ENCODE measurements at regions not wholly inside any gene's neighbourhood (a gene's known extent, or its start where the extent isn't known, plus 50 kb on each side); places are given as distances from the start of the nearest gene placed in this dataset.
"Not testable (repeated sequence)": the region's sequence is repeated elsewhere in the genome, so short reads cannot be mapped to it uniquely, and the experiment has no call there.

DNA sequence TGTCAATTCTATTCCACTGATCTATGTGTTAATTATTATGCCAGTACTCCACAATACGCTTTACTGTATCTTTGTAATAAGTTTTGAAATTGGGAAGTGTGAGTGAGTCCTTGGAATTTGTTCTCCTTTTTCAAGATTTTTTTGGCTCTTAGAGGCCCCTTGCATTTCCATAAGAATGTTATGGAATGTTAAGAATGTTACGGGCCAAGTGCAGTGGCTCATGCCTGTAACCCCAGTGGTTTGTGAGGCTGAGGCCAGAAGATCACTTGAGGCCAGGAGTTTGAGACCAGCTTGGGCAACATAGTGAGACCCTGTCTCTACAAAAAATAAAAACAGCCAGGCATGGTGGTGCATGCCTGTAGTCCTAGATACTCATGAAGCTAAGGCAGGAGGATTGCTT lies 167.6 kb upstream of the CXorf66 start:
- DNase-seq (ENCODE audit: low read depth in 1 of 2, low spot score in 1 of 2) = no peak
- Histone ChIP-seq H3K4me1 (no peaks in the 10 kb centered on the region), H3K27ac (no peak overlapping the region), H3K4me3 (no peak overlapping the region), H3K4me2 (no peak overlapping the region), H3K9me3 (no peaks in the 10 kb centered on the region)
- no peak for TF ChIP-seq ZFP36 (IDR thresholded peaks at IDR 0.05; ENCODE audit: borderline replicate concordance, partially characterized antibody)
- TF ChIP-seq MAFK (IDR thresholded peaks at IDR 0.05; ENCODE audit: partially characterized antibody) = no peak
- TF ChIP-seq EHF (CRISPR knock-in tag; IDR thresholded peaks at IDR 0.05) = no peak
- TF ChIP-seq RAD21 (conservative IDR thresholded peaks at IDR 0.05 in 1 of 2, IDR thresholded peaks at IDR 0.05 in 1 of 2) = no peak
- no peak for TF ChIP-seq HDAC2 (IDR thresholded peaks at IDR 0.05)
- no peak for TF ChIP-seq MAX (IDR thresholded peaks at IDR 0.05)
- TF ChIP-seq ESRRA (IDR thresholded peaks at IDR 0.05; ENCODE audit: borderline replicate concordance, low read length) = no peak
- no peak for TF ChIP-seq CBX8 (IDR thresholded peaks at IDR 0.05)
- TF ChIP-seq CBX2 (IDR thresholded peaks at IDR 0.05; ENCODE audit: borderline replicate concordance, low read depth) = no peak
- TF ChIP-seq E2F6 (IDR thresholded peaks at IDR 0.05; ENCODE audit: borderline replicate concordance, low read depth) = no peak
- no peak for TF ChIP-seq KDM1A (IDR thresholded peaks at IDR 0.05; ENCODE audit: low read depth)
- no peak for TF ChIP-seq NR3C1 (IDR thresholded peaks at IDR 0.05)
- TF ChIP-seq CTCF (IDR thresholded peaks at IDR 0.05) = no peak
- no peak for TF ChIP-seq FOXS1 (CRISPR knock-in tag; IDR thresholded peaks at IDR 0.05)
- CTCF ChIA-PET = interaction anchor here (2.4 kb wide), 1 partner anchor 8 kb away, joined by 5 read pairs; no protein-coding TSS in a partner anchor
- ATAC-seq = no peak
- no peak for FAIRE-seq
- WGBS (ENCODE audit: missing lambda C conversion rate) = 43% methylated on average over 2 of the region's 2 CpGs
- POLR2A ChIA-PET = no interaction called here

DNA sequence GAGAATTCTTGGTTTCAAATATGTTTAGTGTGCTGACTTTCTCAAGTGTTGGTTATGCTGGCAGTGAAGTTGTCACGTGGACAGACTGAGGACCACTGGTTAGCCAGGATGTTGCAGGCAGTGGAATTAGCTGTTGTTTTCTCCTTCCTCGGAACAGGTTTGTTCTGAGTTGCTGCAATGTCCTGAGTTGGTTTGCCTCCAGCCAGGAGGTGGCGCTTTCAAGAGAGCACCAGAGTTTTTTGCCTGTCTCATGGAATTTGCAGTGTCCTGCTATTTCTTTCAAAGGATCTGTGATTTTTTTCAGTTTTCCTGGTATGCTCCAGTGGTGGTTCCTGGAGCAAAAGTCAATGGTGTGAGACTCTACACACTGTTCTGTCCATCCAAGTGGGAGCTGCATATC lies 158.1 kb upstream of the CXorf66 start:
- TF ChIP-seq JUNB (IDR thresholded peaks at IDR 0.05) (no peak), ZC3H11A (IDR thresholded peaks at IDR 0.05) (no peak), E2F6 (IDR thresholded peaks at IDR 0.05; ENCODE audit: borderline replicate concordance, low read depth) (no peak), EHF (CRISPR knock-in tag; IDR thresholded peaks at IDR 0.05) (no peak), HOXB13 (CRISPR knock-in tag; IDR thresholded peaks at IDR 0.05; ENCODE audit: low read depth) (no peak), EP300 (IDR thresholded peaks at IDR 0.05) (no peak), SREBF2 (IDR thresholded peaks at IDR 0.05) (no peak), ESRRA (IDR thresholded peaks at IDR 0.05; ENCODE audit: borderline replicate concordance, low read length) (no peak), HOXB5 (CRISPR knock-in tag; IDR thresholded peaks at IDR 0.05) (no peak), TP53 (CRISPR knock-in tag; IDR thresholded peaks at IDR 0.05) (no peak), HEYL (CRISPR knock-in tag; IDR thresholded peaks at IDR 0.05) (no peak)
- TF ChIP-seq, protein P1, sequence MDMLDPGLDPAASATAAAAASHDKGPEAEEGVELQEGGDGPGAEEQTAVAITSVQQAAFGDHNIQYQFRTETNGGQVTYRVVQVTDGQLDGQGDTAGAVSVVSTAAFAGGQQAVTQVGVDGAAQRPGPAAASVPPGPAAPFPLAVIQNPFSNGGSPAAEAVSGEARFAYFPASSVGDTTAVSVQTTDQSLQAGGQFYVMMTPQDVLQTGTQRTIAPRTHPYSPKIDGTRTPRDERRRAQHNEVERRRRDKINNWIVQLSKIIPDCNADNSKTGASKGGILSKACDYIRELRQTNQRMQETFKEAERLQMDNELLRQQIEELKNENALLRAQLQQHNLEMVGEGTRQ (IDR thresholded peaks at IDR 0.05) = no peak
- Histone ChIP-seq H3K4me3 (no peak overlapping the region), H3K9me3 (no peaks in the 10 kb centered on the region), H3K4me1 (no peaks in the 10 kb centered on the region), H3K27ac (no peak overlapping the region), H3K4me2 (no peak overlapping the region)
- ATAC-seq = no peak
- ChIA-PET CTCF (no interaction called here), POLR2A (no interaction called here)
- WGBS (ENCODE audit: missing lambda C conversion rate) = 0% methylated on average over 3 of the region's 3 CpGs
- FAIRE-seq = no peak
- DNase-seq (ENCODE audit: low read depth in 1 of 2, low spot score in 1 of 2) = peak in 1 of 2 experiments; percentile 1

GRCh38 chrX:140114059-140114458 lies 148.7 kb upstream of the CXorf66 start:
- 67% methylated on average over 1 of the region's 1 CpG for WGBS (ENCODE audit: missing lambda C conversion rate)
- CTCF ChIA-PET; POLR2A ChIA-PET; ATAC-seq; H3K27ac ChIP-seq; H3K4me2 ChIP-seq; DNase-seq (ENCODE audit: low read depth in 1 of 2, low spot score in 1 of 2); H3K4me1 ChIP-seq; FAIRE-seq; H3K4me3 ChIP-seq; H3K9me3 ChIP-seq: not testable (repeated sequence)

Data from A549 (cell line).